ENCODE measurements at regions not wholly inside any gene's neighbourhood (a gene's known extent, or its start where the extent isn't known, plus 50 kb on each side); places are given as distances from the start of the nearest gene placed in this dataset.

- DNase-seq = no peak
These were observed 131.9 kb downstream of the EIF4E start for GRCh38 chr4:98796991-98797390.

GRCh38 chr4:98794565-98795205 is 134.2 kb downstream of the EIF4E start:
- DNase-seq = peak; percentile 11 to 69
- no peak overlapping the region for H3K4me3 ChIP-seq
- no TSS peak for BruUV-seq (replicated peaks)
- TF ChIP-seq EZH2 (IDR thresholded peaks at IDR 0.05; ENCODE audit: low read depth) = no peak
- TF ChIP-seq CTCF (conservative IDR thresholded peaks at IDR 0.05) = no peak
- peaks cover 11% of the 10 kb centered on the region; the same call in 1 of the 2 replicates for H3K4me1 ChIP-seq (replicated peaks; ENCODE audit: insufficient read depth)
- intact Hi-C loops (cut with micrococcal nuclease; ENCODE audit: unreplicated experiment) = no loop called here
- H4K20me1 ChIP-seq (ENCODE audit: insufficient read depth) = no peaks in the 10 kb centered on the region
- H3F3A ChIP-seq (ENCODE audit: insufficient read depth, low read depth) = no peaks in the 10 kb centered on the region
- peak overlapping the region; percentile 9; the same call in 1 of the 2 replicates for H3K27ac ChIP-seq
- peak overlapping the region; percentile 19; the same call in 1 of the 2 replicates for H2AFZ ChIP-seq
- no peaks in the 10 kb centered on the region for H3K79me2 ChIP-seq (ENCODE audit: low read depth)
- H3K4me2 ChIP-seq = no peak overlapping the region
- ChIA-PET POLR2A (ENCODE audit: unreplicated experiment) (no interaction called here), CTCF (no interaction called here)
- H3K27me3 ChIP-seq (ENCODE audit: insufficient read depth, low read depth) = no peaks in the 10 kb centered on the region
- no peaks in the 10 kb centered on the region for H3K9me3 ChIP-seq (ENCODE audit: insufficient read depth, low read depth)
- H3K9me2 ChIP-seq (ENCODE audit: insufficient read depth) = no peaks in the 10 kb centered on the region
- no peaks in the 10 kb centered on the region for H3K36me3 ChIP-seq (ENCODE audit: low read depth)

More at GRCh38 chr4:98796991-98797390, 131.9 kb downstream of the EIF4E start:
- ChIA-PET CTCF (no interaction called here), POLR2A (ENCODE audit: unreplicated experiment) (no interaction called here)
- Histone ChIP-seq H3K79me2 (ENCODE audit: low read depth) (no peaks in the 10 kb centered on the region), H3K4me3 (no peak overlapping the region), H3K36me3 (ENCODE audit: low read depth) (no peaks in the 10 kb centered on the region), H3K4me2 (no peak overlapping the region), H3K9me2 (ENCODE audit: insufficient read depth) (no peaks in the 10 kb centered on the region), H2AFZ (no peak overlapping the region), H3K27me3 (ENCODE audit: insufficient read depth, low read depth) (no peaks in the 10 kb centered on the region), H3K4me1 (replicated peaks; ENCODE audit: insufficient read depth) (peaks cover 11% of the 10 kb centered on the region; the same call in 1 of the 2 replicates), H3K9me3 (ENCODE audit: insufficient read depth, low read depth) (no peaks in the 10 kb centered on the region), H4K20me1 (ENCODE audit: insufficient read depth) (no peaks in the 10 kb centered on the region), H3F3A (ENCODE audit: insufficient read depth, low read depth) (no peaks in the 10 kb centered on the region), H3K27ac (no peak overlapping the region)
- no TSS peak for BruUV-seq (replicated peaks)
- intact Hi-C loops (cut with micrococcal nuclease; ENCODE audit: unreplicated experiment) = no loop called here
- no peak for TF ChIP-seq CTCF (conservative IDR thresholded peaks at IDR 0.05)
- no peak for TF ChIP-seq EZH2 (IDR thresholded peaks at IDR 0.05; ENCODE audit: low read depth)

DNA sequence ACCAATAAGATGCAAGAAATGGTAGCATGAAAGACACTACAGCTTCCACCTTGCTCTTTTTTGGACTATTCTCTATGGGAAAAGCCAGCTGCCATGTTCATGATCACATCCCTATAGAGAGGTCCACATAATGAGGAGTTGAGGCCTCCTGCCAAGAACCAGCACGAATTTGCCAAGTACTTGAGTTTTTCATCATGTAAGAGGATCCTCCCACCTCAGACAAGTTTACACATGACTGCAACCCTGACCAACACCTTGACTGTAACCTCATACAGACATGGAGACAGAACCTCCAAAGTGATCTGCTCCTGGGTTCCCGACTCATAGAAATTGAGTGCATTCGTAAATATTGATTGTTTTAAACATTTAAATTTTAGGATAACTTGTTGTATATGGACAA is 135.2 kb upstream of the TSPAN5 start:
- Histone ChIP-seq H3K9me2 (ENCODE audit: insufficient read depth) (no peaks in the 10 kb centered on the region), H3K9me3 (ENCODE audit: insufficient read depth, low read depth) (no peaks in the 10 kb centered on the region), H3K27ac (no peak overlapping the region), H3K36me3 (ENCODE audit: low read depth) (no peaks in the 10 kb centered on the region), H2AFZ (no peak overlapping the region), H3F3A (ENCODE audit: insufficient read depth, low read depth) (no peaks in the 10 kb centered on the region), H3K27me3 (ENCODE audit: insufficient read depth, low read depth) (no peaks in the 10 kb centered on the region), H4K20me1 (ENCODE audit: insufficient read depth) (no peaks in the 10 kb centered on the region), H3K4me1 (replicated peaks; ENCODE audit: insufficient read depth) (peaks cover 11% of the 10 kb centered on the region; the same call in 1 of the 2 replicates), H3K79me2 (ENCODE audit: low read depth) (no peaks in the 10 kb centered on the region), H3K4me3 (no peak overlapping the region), H3K4me2 (no peak overlapping the region)
- POLR2A ChIA-PET (ENCODE audit: unreplicated experiment) = no interaction called here
- CTCF ChIA-PET = no interaction called here
- intact Hi-C loops (cut with micrococcal nuclease; ENCODE audit: unreplicated experiment) = no loop called here
- no peak for DNase-seq
- BruUV-seq (replicated peaks) = no TSS peak
- TF ChIP-seq CTCF (conservative IDR thresholded peaks at IDR 0.05) (no peak), EZH2 (IDR thresholded peaks at IDR 0.05; ENCODE audit: low read depth) (no peak)

Measured in PC-9 (cell line).